PFSK-1 (cell line): ENCODE measurements at regions not wholly inside any gene's neighbourhood (a gene's known extent, or its start where the extent isn't known, plus 50 kb on each side); places are given as distances from the start of the nearest gene placed in this dataset.

Experiments
- POLR2AphosphoS5 ChIP-seq: IDR thresholded peaks from 2 replicates; pipeline ENCODE4 v1.6.1; 2012; ENCODE audit warnings: low read depth, mild to moderate bottlenecking, control low read depth, low read length, moderate library complexity
- REST ChIP-seq, 2 experiments: IDR thresholded peaks; 2 replicates each; pipeline versions ENCODE4 v1.6.1 to v1.8.0; 2011 to 2012; ENCODE audit warnings: low read depth in 2 of 2, low read length in 2 of 2, control low read depth in 1 of 2, inconsistent platforms in 1 of 2, mild to moderate bottlenecking in 1 of 2, moderate library complexity in 1 of 2; ENCODE audit not compliant: insufficient read depth in 1 of 2
- SIN3A ChIP-seq: IDR thresholded peaks from 2 replicates; pipeline ENCODE4 v1.6.1; 2012; ENCODE audit warnings: mild to moderate bottlenecking, low read length, moderate library complexity, borderline replicate concordance; ENCODE audit not compliant: insufficient read depth

DNA sequence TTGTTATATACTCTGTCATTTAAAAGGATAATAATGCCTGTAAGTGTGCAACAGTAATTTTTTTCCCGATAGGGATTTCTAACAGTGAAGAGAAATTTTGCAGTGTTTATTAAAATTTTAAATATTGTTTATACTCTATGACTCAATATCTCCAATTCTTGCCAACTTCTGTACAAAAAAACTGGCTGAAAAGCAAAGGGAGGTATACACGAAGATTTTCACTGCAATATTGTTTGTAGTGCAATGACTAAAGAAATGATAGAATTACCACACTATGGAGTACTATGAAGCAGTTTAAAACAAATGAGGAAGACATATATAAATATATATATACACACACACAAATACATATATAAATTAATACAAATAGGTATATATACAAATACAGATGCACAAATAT is 187.9 kb upstream of the IL15 start:
- no peak for TF ChIP-seq REST (IDR thresholded peaks at IDR 0.05; ENCODE audit: insufficient read depth in 1 of 2, low read depth in 2 of 2, low read length in 2 of 2)
- TF ChIP-seq POLR2AphosphoS5 = no peak
- no peak for TF ChIP-seq SIN3A
